ENCODE measurements at regions not wholly inside any gene's neighbourhood (a gene's known extent, or its start where the extent isn't known, plus 50 kb on each side); places are given as distances from the start of the nearest gene placed in this dataset.

DNA sequence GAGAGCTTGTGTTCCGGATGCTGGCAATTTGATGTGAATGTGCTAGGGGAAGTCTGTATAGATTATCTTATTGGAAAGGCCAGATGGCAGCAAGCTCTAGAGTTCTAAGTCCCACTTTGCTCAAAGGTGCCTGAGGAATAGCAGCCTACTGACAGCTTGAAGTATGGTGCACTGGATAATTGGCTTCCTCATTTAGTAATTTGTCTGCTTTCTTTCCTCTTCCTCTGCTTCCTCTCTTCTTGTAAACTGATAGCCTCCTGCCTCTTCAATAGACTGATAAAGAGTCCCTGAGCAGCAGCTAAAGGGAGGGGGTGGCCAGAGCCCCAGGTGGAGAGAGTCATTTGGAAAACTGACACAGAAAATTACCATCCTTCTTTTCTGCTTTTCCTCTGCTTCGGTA lies 177.3 kb downstream of the FGF1 start:
- DNase-seq (ENCODE audit: low read depth) = no peak

DNA sequence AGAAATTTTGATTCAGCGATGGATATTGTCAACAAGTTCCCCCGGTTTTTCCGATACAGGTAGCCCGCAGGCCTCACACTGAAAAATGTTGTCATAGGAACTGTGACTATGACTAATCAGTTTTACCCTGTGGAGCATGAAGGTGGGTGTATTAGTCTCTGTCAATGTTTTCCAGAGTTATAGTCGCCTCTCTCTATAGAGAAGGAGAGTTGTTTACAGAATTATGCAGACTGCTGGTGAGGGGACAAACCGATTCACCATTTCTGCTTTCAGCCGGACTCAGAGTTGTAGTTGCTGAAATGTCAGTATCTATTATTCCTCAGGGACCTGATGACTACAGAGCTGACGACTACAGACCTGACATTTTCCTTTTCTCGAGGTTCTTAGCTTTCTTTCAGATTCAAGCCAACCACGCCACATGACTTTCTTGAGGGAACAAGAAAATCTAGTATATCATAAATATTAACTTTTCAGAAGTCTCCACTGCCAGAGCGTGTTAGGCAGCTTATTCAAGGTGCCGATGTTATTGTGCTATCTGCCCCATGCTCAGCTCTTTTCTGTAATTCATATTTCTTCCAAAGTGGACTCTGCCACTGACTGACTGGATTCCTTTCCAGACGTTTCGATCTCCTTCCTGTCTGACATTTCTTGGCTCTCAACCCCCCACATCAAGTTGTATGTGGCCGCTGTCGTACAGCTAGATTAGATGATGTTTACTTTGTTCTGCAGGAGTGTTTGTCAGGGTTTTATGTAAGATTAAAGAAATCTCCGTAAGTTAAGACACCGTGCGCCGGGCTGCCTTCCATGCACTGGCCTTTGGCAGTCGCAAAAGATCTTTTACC lies 178.1 kb downstream of the FGF1 start:
- no peak for DNase-seq (ENCODE audit: low read depth)

DNA sequence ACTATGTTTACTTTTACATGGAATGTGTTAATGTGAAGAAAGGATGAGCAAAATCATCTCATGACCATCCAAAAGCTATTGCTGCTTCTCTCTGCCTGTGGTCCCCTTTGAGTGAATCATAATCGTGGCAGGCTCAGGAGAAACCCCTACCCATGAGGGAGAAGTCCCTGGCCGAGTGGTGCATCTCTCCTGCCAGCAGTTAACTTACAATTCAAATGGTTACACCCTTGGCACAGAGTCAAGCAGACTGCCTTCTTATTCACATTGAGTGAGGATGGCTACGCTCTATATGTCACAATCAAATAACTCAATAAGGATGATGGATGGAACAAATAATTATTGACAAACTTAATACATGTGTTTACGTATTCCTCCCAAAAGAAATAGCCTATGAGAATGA lies 179.1 kb downstream of the FGF1 start:
- no peak for DNase-seq (ENCODE audit: low read depth)

DNA sequence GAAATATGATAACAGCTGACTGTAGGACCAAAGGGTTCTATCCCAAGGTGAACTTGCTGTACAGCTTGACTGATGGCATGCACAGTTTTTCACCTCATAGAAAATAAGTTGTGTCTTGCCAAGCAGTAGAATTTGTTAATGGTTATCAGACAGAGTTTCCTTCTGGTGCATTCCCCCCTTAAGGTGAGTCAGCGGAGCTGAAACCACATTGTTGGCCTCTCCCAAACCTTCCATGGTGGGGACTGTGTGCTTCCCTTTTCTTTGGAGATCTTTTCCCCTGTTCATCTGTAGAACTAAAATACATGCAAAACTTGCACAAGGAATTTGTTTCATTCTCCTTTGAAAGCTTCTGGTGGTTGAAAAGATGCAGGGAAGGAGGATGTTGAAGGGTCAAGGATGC lies 179.8 kb downstream of the FGF1 start:
- peak; percentile 56 for DNase-seq (ENCODE audit: low read depth)

DNA sequence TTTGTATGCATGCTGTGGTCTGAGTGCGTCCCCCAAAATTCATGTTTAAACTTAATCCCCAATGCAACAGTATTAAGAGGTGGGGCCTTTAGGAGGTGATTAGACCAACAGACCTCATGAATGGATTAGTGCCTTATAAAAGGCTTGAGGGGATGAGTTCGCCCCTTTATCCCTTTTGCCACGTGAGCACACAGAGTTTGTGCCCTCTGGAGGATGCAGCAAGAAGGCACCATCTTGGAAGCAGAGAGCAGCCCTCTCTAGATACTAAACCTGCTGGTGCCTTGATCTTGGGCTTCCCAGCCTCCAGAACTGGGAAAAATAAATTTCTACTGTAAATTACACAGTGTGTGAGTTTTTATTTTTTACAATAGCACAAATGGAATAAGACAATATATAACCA lies 177.1 kb upstream of the SPRY4 start:
- DNase-seq (ENCODE audit: low read depth) = no peak

DNA sequence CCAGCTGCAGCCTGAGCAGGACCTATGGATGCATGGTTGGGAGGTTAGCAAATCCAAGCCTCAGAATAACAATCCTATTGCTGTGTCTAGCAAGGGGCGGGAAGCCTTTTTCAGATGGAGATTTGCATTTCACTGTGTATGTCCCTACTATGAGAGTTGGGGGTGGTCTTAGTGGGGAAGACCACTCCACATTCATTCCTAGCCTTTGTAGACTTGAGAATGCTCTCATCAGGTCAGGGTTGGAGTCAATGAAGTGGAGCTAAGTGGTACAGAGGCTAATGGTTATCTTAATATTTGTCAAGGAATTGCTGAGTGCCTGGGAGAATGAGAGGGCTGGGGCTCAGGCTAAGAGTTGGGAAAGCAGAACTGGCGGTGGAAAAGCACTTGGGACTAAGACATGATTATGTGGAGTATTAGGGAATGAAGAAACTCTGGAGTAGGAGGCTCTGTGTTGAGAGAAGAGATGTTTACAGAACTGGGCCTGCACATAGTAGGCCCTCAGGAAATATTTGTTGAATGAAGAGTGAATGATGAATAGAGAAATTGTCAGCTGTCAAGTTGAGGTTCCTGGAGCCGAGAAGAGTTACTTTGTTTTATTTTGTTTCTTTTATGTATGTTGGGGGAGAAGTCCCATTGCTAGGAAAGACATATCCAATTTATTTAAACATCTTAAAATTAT lies 175.5 kb upstream of the SPRY4 start:
- no peak for DNase-seq (ENCODE audit: low read depth)

DNA sequence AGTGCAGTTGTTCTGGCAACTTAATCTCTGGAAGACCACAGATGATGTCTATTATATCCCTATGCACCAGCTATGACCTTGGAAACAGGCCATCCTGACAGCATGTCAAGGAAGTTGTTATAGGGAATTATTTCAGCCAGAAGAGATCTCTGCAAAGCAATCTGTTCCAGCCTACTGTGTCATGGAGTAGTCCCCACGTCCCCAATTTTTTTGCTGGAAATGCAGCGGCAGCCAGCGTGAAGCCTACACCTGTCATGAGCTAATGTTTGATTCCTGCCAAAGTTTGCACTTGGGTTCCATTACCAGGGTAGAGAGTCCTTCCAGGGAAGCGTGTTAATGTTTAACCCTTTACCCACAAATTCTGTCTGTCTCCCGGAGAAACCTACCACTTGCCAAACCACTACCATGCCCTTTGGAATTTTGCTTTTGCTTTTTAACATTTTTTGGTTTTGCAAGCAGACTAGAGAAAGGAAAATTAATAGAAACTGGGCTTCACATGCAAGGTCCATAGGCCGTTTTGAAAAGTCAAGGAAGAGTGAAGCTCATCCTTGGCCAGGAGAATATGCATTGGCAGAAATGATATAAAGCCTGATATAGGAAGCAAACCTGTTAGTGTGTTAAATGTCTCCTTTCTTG lies 174.9 kb upstream of the SPRY4 start:
- DNase-seq (ENCODE audit: low read depth) = no peak

DNA sequence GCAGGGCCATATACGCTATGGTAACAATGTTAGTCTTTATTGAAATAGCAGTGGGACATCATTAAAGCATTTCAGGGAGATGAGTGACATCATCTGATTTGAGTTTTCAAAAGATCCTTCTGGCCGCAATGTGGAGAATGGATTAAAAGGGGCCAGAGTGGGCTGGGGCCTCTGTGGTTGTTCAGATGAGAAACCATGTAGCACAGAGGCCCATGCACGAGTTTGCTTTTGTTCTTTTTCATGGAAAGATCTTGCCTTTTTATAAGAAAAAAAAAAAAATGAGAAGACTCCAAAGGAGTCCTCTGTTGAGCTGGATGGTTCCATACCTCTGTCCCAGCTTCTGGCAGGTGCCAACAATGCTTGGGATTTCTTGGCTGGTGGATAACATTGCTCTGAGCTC lies 173.5 kb upstream of the SPRY4 start:
- DNase-seq (ENCODE audit: low read depth) = no peak

DNA sequence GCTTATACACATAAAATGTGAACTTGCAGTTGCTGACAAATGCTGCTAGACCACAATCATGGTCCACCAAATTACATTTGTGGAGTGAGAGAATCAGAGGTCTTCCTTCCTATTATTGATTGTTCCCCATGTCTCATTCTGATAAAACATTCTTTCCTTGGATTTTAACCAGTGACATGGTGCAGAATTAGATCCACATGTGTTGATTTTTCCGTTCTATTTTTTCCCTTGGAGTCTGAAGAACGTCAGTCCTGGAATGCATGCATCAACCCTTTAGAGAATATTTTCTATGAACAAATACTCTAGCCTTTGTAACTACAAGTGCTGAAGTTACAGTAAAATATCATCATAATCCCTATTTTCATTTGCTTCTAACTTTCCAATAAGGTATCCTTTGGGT lies 170.7 kb upstream of the SPRY4 start:
- no peak for DNase-seq (ENCODE audit: low read depth)

DNA sequence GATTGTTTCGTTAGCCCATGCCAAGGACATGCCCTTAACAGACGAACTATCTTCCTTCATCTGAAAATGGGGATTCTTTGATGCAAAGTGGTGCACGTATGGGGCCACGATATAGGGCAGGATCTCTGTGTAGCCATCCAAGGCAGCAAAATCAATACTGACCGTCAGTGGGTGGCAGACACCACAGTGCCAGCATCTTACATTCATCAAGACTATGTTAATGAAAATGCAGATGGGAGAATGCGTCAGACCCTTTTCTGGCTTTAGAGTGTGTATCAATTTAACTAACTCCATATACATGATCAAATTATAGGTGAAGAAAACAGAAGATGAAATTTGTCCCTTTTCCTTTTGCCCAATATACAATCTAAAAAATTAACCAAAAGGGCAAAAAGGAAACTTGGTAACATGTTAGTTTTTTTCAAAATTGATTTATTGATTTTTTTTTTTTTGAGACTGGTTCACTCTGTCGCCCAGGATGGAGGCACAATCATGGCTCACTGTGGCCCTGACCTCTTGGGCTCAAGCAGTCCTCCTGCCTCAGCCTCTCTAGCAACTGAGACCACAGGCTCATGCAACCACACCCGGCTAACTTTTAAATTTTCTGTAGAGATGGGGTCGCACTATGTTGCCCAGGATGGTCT lies 169.2 kb upstream of the SPRY4 start:
- no peak for DNase-seq (ENCODE audit: low read depth)

DNA sequence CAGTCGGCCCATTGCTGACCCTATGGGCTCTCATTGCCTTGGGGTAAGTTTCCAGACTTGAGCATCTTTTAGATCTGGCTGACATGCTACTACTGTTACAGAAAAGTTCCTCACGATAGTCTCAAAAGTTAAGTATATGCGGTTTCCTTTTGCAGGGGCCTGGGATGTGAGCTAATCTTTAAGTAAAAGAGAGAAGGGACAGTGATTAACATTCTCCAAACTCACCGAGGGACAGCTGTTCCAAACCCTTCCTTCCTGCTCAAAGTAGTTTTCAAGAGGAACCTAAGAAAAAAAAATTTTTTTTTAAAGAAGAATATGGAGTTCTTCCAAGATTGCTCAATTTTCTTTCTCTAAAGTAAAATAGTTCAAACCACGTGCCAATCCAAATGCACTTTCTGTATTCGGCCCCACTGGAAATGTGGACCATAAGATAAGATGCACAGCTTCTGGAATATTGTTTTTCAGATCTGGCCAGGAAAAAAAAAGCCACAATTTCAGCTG lies 168.0 kb upstream of the SPRY4 start:
- DNase-seq (ENCODE audit: low read depth) = no peak

DNA sequence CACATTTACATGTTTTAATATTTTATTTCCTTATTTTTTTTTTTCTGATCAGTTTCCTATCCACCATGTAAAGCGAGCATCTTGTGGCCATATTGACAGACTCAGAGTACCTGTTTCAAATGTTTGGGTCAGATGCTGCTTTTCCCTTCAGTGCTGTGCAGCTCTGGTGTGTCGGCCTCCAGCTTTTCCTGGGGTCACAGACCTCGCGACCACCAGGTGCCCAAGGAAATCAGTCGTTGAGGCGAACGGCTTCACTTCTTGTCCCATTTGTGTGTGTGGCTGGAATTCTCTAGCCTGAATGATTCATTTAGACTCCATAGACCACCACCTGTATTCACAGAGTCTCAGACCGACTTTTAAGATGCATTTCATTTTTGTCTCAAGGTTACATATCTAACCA lies 166.9 kb upstream of the SPRY4 start:
- DNase-seq (ENCODE audit: low read depth) = no peak

DNA sequence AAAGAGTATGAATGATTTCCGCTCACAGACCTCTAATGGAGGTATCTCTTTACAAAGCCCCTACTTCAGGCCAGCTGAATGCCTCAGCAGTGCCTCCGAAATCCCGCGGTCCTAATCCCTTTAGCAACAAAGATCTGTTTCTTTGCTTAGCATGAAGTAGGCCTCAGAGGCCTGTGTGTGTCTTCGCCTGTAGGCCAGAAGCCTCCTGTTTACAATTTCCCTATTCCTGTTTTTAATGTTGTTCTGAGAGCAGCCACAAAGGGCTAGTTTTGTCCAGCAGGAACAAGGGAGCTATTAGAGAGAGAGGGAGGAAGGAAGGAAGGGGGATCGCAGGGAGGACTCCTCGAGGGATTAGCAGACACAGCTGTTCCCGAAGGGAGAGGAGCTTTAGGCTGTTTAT lies 166.4 kb upstream of the SPRY4 start:
- DNase-seq (ENCODE audit: low read depth) = no peak

DNA sequence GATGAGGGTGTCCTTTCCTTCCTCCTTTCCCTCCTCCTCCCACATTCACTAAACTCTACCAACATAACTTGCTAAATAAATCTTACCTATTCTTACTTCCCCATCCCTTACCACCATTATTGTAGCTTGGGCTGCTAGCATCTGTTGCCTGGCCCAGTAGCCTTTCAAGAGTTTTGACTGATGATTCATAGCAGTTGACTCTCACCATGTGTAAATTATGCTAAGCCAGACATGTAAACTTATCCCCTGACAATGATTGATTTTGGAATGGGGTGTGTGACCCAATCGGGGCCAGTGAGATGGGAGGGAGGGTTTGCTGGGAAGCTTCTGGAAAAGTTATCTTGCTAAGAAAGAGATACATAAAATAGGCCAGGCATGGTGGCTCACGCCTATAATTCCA lies 161.8 kb upstream of the SPRY4 start:
- DNase-seq (ENCODE audit: low read depth) = peak; percentile 34

DNA sequence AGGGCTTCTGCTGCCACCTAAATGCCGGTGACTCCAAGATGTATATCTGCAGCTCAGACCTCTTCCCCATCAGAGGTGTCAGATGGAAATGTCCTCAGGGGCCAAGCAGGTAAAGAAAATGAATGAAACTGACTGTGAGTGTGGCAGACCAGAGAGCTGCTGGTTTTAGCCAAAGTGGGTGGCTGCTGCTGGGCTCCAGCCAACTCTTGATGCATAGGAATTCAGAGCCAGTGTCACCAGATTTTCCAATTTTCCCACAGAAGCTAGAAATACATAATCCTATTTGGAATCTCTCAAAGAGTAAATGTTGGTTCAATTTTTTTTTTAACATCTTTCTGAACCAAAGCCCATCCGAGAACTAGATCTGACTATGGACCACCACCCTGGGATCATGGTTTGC lies 161.2 kb upstream of the SPRY4 start:
- DNase-seq (ENCODE audit: low read depth) = no peak

DNA sequence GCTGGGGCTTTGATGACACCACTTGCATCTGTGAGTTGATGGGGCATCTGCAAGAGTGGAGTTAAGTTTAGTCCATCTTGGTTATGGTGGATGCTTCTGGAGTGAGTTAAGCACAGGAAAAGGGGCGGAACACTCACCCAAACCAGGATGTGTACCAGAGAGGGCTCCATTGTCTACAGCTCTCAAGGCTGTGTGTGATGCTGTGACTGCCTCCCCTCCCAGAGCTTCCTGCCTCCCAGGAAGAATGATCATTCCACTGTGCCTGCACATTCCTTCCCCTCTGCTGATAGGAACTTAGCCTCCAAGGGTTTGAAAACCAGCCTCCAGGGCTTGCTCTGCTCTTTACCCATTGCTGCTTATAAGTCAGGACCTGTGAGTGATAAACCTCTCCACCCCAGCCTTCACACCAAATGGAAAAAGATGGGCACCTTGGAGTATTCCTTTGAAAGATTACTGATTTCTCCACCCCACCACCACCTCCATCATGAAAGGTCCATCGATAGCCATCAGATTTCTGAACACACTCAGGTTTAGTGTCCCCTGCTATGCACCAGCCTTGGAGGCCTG lies 160.1 kb upstream of the SPRY4 start:
- peak; percentile 79 for DNase-seq (ENCODE audit: low read depth)

DNA sequence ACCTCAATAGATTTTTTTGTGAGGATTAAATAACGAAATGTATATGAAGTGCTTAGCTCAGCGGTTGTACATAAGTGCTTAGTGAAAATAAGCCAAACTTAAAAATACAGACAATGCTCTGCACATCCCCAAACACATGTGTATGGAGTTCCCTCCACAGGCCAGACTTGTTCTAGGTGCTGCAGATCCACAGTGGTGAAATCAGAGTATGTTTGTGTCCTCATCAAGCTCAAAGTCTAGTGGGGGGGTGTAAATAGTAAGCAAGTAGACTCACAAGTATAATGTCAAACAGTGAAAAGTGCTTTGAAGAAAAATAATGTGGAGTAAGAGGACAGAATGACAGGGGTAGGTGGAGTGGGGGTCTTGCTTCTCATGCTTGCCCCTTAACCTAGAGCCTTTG lies 157.4 kb upstream of the SPRY4 start:
- no peak for DNase-seq (ENCODE audit: low read depth)

DNA sequence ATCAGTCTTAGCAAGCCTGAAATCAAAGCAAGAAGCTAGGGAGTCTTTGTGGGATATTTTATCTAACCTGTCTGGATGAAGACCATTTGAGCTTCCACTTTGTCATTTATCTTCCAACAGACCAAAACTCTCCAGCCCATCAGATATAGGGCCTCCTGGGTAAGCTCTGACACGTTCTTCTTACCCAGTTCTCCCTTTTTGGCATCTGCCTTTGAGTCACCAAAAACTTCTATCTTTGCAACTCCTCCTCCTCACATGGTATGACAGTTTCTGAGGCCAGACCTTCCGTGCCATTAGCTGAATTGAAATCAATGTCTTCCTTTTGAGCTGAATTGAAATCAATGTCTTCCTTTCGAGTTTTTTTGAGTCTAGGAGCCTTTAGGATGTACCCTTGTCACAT lies 156.6 kb upstream of the SPRY4 start:
- no peak for DNase-seq (ENCODE audit: low read depth)

DNA sequence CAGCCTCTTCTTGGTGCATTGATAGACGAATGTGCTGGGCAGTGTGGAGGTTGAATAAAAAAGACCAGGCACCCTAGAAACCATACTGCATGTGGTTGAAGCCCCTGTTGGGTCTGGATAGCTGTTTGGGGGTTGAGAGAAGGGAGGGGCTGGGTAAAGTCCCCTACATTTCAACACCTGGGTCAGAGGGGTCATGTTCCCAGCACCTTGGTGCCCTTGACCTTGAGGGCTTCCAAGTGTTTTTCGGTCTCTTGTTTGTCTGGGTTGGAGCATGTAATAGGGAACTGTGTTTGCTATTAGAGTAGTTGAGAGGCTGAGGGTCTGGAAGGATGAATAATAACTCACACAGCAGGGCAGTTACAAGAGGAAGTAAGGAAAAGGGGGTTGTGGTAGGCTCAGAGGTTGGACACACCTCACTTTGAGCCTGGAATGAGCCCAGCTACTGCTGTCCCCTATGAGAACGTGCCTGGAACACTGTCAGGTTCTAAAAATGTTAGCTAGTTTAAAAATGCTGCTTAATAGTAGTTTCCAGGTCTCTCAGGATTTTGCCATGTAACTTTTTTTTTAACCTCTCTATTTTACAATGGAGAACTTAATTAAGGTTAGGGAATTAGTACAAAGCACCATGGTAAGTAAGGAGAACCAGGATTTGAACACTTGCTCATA lies 155.2 kb upstream of the SPRY4 start:
- DNase-seq (ENCODE audit: low read depth) = no peak

DNA sequence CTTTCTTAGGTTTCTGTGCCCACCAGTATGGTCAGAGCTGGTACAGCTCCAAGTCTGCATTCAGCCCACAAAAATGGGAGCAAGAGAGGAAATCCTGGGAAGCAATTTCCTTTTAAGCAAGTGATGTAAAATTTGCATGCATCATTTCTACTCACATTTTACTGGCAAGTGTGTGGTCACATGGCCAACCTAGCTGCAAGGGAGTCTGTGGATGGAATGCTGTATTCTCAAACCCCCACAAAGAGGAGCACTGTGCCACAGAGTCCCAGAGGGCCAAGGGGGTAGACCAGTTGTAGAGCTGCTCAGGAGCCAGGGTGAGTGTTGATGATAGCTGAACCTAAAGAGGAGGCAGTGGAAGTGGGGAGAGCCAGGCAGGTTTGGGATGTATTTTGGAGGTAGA lies 154.3 kb upstream of the SPRY4 start:
- no peak for DNase-seq (ENCODE audit: low read depth)

DNA sequence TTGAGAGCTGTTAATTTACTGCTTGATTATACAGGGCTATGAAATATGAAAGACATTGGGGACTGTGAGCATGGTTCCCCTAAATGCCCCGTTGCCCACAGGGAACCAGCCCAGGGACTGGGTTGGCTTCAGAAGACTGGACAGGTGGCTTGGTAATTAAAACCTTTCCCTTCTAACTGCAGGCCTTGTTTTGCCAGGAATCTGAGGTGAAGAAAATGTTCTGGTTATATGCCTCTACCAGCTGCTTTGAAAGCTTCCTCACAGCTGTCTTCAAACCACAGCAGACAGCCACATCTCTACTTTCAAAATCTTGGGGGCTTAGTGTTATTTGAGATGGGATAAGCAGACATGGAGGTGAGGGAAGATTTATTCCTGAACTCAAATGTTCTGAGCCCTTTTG lies 153.3 kb upstream of the SPRY4 start:
- DNase-seq (ENCODE audit: low read depth) = no peak

Measured in HT1080 (cell line).